AG10803 (cell line): ENCODE measurements at regions not wholly inside any gene's neighbourhood (a gene's known extent, or its start where the extent isn't known, plus 50 kb on each side); places are given as distances from the start of the nearest gene placed in this dataset.

Experiments
- DNase-seq: peaks from one replicate; pipeline ENCODE4 v3.0.0; 2010; ENCODE audit warnings: low read depth
- H3K4me3 ChIP-seq: 2 replicates; pipeline ENCODE4 v1.5.1; 2011; ENCODE audit warnings: mild to moderate bottlenecking, low read length, control low read depth
- CTCF ChIP-seq: conservative IDR thresholded peaks from 2 replicates; pipeline ENCODE4 v1.5.1; 2011; ENCODE audit warnings: mild to moderate bottlenecking, low read length, control low read depth, inconsistent platforms

GRCh38 chr5:51556833-51557232 lies 173.6 kb downstream of the ISL1 start:
- no peak for DNase-seq
- no peak overlapping the region for H3K4me3 ChIP-seq
- TF ChIP-seq CTCF: no peak

GRCh38 chr5:51558682-51559081 lies 175.4 kb downstream of the ISL1 start:
- no peak for TF ChIP-seq CTCF
- no peak overlapping the region for H3K4me3 ChIP-seq
- no peak for DNase-seq

DNA sequence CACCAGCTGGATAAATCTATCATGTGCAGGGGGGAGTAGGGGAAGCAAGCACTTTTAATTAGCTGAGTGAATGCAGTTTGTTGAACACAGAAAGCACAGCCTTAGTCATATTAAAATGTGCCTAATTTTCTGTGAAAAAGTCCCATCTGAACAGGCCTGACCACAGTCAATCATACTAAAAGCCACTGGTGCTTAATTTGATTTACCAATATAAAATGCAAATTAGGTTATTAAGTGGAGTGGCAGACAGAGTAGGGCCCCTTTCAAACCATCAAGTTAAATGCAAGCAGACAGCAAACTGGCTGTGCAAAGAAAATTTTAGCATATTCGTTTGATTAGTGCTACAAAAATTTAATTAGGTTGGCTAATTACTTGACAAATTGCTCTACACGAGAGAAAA lies 176.1 kb downstream of the ISL1 start:
- TF ChIP-seq CTCF: no peak
- no peak for DNase-seq
- no peak overlapping the region for H3K4me3 ChIP-seq

GRCh38 chr5:51559921-51560658 lies 176.8 kb downstream of the ISL1 start:
- DNase-seq: no peak
- no peak for TF ChIP-seq CTCF
- no peak overlapping the region for H3K4me3 ChIP-seq

DNA sequence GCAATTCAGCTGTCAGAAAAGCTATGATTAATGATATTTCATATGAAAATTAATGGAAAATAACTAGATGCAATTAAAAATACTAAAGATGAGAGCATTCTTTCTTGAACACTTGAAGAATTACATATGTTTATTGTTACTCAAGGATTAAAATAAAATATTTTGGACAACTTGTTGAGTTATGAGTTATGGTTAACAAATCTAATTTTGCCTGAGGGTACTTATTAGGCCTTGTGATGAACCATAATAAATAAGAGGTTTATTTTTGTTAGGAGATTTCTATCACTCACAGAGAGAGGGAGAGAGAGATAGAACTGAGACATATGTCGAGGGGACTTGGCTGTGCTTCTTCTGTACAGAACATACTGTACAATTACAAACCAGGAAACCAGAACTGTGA lies 183.7 kb downstream of the ISL1 start:
- no peak for TF ChIP-seq CTCF
- no peak for DNase-seq
- no peak overlapping the region for H3K4me3 ChIP-seq

DNA sequence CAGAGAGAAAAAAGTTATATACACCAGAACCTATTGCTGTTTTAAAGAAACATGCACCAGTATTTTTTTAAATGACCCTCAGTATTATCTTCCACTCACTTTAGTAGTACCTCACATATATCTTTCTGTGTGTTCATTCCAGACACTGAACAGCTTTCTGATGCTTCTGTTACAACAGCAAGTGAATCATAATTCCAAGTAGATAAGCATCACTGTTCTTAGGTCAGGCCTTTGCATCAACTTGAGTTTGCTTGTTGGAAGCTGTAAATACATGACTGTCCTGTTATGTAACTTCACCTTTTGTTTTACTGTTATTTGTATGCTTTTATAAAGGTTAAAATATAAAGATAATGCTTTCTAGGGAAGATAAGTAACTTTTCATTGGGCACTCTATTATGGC lies 184.4 kb downstream of the ISL1 start:
- H3K4me3 ChIP-seq: no peak overlapping the region
- DNase-seq: no peak
- TF ChIP-seq CTCF: no peak

DNA sequence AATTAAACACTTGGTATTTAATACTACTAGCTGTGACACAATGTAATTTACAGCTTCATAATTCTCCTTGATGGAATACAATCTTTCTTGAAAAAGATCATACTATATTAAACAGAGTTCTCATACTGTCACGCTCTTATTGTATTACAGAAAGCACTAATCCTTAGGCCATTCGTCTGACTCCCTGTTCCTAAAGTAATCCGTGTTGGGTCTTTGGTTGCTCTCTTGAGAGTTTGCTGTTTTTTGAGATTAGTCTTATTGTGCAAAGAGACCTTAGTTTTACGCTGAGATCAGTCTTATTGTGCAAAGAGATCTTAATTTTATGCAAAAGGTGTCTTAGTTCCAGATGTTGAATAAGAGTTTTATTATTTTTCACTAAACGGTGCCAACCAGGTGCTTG lies 190.6 kb downstream of the ISL1 start:
- DNase-seq: no peak
- no peak for TF ChIP-seq CTCF
- no peak overlapping the region for H3K4me3 ChIP-seq
